ENCODE measurements at regions not wholly inside any gene's neighbourhood (a gene's known extent, or its start where the extent isn't known, plus 50 kb on each side); places are given as distances from the start of the nearest gene placed in this dataset.

DNA sequence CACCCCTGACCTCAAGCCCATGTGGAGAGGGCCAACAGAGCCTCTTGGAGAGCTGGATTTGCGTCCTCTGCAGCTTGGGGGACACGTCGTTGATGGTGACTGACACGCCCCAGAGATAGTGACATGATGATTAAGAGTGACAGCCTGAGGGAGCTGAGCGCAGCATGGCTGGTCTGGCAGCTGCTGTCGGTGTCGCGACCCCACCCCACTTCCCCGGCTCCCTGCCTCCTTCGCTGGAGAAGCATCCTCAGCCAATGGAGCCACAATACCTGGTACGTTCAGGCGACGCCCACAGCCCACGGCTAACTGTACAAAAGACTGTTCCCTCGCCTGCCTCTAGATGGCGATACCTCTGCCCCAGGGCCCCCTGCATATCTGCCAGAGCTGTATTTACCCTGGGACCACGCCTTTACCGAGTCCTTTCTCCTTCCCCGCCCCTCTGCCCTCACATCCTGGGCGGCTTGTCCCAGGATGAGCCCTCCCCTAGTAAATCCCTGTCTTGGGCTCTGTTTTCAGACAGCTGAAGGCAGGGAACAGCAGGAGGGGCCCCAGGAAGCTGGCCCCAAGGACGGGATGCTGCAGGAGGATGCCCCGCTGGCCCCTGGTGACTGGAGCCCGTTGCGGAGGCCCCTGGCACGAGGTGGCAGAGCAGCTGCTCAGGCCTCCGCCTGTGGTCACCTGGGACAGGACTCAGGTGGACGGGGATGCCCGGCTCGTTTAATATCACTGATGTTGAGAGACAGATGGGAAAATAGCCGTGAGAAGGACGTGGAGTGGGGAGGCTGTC, 90.6 kb downstream of the RPS6KA4 start:
- TF ChIP-seq, protein P1, sequence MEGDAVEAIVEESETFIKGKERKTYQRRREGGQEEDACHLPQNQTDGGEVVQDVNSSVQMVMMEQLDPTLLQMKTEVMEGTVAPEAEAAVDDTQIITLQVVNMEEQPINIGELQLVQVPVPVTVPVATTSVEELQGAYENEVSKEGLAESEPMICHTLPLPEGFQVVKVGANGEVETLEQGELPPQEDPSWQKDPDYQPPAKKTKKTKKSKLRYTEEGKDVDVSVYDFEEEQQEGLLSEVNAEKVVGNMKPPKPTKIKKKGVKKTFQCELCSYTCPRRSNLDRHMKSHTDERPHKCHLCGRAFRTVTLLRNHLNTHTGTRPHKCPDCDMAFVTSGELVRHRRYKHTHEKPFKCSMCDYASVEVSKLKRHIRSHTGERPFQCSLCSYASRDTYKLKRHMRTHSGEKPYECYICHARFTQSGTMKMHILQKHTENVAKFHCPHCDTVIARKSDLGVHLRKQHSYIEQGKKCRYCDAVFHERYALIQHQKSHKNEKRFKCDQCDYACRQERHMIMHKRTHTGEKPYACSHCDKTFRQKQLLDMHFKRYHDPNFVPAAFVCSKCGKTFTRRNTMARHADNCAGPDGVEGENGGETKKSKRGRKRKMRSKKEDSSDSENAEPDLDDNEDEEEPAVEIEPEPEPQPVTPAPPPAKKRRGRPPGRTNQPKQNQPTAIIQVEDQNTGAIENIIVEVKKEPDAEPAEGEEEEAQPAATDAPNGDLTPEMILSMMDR (conservative IDR thresholded peaks at IDR 0.05; ENCODE audit: control insufficient read depth, insufficient read depth, low read depth, low read length) = peak; percentile 84
- DNase-seq (ENCODE audit: low read depth) = peak; percentile 39
- H3K4me3 ChIP-seq (ENCODE audit: control insufficient read depth, low read depth, low read length) = no peak overlapping the region

DNA sequence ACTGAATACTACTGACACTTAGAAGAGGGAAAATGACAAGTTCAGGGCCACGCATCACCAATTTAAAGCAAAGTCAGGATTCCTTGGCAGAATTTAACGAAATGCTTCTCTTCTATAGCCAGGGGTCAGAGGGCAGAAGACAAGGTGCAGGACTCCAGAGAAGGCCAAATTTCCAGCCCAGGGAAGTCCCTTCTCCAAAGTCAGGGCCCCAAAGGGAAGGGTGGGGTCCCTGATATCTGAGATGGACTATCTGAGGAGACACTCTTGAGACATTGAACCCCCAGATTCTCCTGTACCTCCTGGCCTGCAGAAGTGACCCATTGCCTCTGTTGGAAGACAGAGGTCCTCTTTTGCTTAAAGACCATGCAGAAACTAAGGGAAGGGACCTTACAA, 91.2 kb downstream of the RPS6KA4 start:
- H3K4me3 ChIP-seq (ENCODE audit: control insufficient read depth, low read depth, low read length) = no peak overlapping the region
- TF ChIP-seq, protein P1 (conservative IDR thresholded peaks at IDR 0.05; ENCODE audit: control insufficient read depth, insufficient read depth, low read depth, low read length) = no peak

DNA sequence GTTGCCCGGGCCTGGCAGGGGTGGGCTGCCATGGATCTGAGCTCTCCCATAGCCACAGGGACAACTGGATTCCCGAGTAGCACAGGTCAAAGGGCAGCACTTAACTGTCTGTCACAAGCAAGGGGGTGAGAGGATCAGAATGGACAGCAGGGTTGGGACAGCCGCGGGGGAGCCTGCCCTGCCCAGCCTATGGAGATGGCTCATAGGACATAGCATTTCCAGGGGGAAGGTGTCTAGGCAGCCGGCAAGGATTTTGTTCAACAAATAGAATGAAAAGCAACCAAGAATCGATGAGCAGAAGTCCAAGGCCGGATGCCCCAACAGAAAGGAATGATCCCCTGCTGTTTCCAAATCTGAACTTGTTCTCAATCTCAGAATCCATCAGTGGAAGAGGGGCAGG, 92.9 kb downstream of the RPS6KA4 start:
- no peak for DNase-seq (ENCODE audit: low read depth)
- TF ChIP-seq, protein P1 (conservative IDR thresholded peaks at IDR 0.05; ENCODE audit: control insufficient read depth, insufficient read depth, low read depth, low read length) = no peak
- H3K4me3 ChIP-seq (ENCODE audit: control insufficient read depth, low read depth, low read length) = no peak overlapping the region

More for the DNA sequence above, 91.2 kb downstream of the RPS6KA4 start:
- no peak for DNase-seq (ENCODE audit: low read depth)

DNA sequence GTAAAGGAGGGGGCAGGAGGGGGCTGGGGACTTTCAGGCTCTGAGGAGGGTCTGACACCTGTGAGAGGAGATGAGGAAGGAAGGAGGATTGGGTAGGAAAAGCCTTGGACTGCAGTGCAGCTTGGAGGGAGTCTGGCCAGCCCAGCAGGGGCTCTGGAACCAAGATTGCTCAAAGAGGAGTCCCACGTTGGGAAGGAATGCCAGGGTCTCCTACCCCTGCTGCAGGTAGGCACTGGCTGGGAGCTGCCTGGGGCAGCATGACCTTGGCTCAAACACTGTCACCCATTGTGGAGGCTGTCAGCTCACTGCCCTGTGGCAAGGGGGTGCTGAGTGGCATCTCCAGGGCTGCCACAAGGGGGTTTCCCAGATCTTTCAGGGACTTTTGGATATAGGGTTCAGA, 94.5 kb downstream of the RPS6KA4 start:
- H3K4me3 ChIP-seq (ENCODE audit: control insufficient read depth, low read depth, low read length) = no peak overlapping the region
- DNase-seq (ENCODE audit: low read depth) = no peak
- TF ChIP-seq, protein P1 (conservative IDR thresholded peaks at IDR 0.05; ENCODE audit: control insufficient read depth, insufficient read depth, low read depth, low read length) = no peak

DNA sequence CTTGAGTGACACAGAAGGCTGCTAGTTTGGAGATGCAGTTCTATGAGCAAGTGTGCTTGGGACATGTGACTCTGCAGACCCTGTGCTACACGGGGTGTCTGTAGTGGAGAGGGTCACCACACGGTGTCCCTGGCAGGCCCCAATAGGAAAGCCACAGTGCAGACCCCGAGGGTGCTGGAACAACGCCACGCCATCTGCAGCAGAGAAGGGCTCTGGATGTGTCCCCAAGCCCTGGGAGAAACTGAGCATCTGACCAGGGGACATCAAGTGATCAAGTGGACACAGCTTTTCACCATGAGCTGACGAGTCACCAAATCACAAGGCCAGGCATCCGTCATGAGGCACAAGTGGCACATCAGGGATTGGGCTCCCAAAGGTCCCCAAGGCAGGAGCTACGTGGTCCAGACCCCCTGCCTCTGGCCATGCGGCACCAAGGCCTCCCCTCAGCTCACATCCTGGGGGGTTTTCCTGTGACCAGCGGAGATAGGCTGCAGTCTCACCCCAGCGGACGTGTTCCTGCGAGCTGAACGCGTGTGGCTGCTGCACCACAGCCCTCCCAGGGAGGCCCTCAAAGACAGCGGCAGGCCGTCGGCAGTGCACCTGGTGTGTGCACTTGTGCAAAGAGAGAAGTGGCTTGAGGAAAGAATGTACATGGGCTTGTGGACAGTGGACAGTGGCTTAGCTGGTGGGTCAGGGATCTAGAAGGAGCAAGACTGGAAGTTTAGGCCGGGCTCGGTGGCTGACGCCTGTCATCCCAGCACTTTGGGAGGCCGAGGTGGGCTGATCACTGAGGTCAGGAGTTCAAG, 96.7 kb downstream of the RPS6KA4 start:
- DNase-seq (ENCODE audit: low read depth) = no peak
- H3K4me3 ChIP-seq (ENCODE audit: control insufficient read depth, low read depth, low read length) = no peak overlapping the region
- TF ChIP-seq, protein P1 (conservative IDR thresholded peaks at IDR 0.05; ENCODE audit: control insufficient read depth, insufficient read depth, low read depth, low read length) = no peak

DNA sequence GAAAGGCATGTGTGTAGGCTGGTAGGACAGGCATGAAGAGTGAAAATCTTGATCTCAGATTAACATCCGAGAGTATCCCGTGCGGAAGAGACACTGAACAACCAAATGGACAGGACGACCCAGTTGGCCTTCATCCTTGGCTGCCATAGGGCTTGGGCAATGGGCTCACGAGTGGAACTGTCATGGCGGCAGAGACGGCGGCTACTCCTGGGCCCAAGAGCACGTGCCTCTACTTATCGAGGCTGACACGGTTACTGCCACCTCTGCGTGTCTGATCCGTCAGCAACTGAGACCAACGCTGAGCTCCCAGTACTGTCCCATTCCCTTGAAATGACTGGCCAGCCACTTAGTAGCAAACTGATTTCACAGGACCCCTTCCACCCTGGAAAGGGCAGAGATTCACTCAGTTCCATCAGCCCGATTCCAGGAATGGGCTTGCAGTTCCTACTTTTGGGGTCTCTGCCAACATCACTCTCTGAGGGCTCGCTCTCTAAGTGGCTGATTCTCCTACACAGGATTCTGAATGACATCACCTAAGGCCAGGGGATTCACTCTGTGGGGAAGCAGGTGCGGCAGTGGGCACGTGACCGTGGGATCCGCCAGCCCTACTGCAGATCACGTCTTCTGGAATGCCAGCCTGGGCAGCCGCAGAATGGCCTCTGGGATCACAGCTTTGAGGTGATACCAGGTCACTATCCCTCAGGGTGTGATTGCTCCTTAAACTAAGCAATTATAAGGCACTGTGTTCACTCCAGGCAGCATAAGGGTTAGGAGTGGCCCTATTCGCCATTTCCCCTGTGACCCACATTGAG, 97.8 kb downstream of the RPS6KA4 start:
- TF ChIP-seq, protein P1 (conservative IDR thresholded peaks at IDR 0.05; ENCODE audit: control insufficient read depth, insufficient read depth, low read depth, low read length) = no peak
- H3K4me3 ChIP-seq (ENCODE audit: control insufficient read depth, low read depth, low read length) = no peak overlapping the region
- no peak for DNase-seq (ENCODE audit: low read depth)

Data from fibroblast of mammary gland (primary cell).